IPS-11a (cell line): ENCODE measurements at regions not wholly inside any gene's neighbourhood (a gene's known extent, or its start where the extent isn't known, plus 50 kb on each side); places are given as distances from the start of the nearest gene placed in this dataset.
"Not testable (repeated sequence)": the region's sequence is repeated elsewhere in the genome, so short reads cannot be mapped to it uniquely, and the experiment has no call there.

Experiments used
- H3K4me3 ChIP-seq: one replicate; pipeline ENCODE4 v1.5.1; 2013; ENCODE audit warnings: low read depth, low read length, control low read depth

GRCh38 chr7:63748571-63749302 lies 249.9 kb upstream of the ZNF722 start:
- not testable (repeated sequence) for H3K4me3 ChIP-seq

- not testable (repeated sequence) for H3K4me3 ChIP-seq
Observed at GRCh38 chr7:63752446-63752845, 246.2 kb upstream of the ZNF722 start.

GRCh38 chr7:63753160-63753559 lies 245.5 kb upstream of the ZNF722 start:
- H3K4me3 ChIP-seq = not testable (repeated sequence)

- not testable (repeated sequence) for H3K4me3 ChIP-seq
Observed at GRCh38 chr7:63760202-63760601, 238.4 kb upstream of the ZNF722 start.

- not testable (repeated sequence) for H3K4me3 ChIP-seq
Observed at GRCh38 chr7:63765541-63765940, 233.1 kb upstream of the ZNF722 start.

- H3K4me3 ChIP-seq = not testable (repeated sequence)
Observed at GRCh38 chr7:63766197-63766596, 232.5 kb upstream of the ZNF722 start.

- not testable (repeated sequence) for H3K4me3 ChIP-seq
Observed at GRCh38 chr7:63770162-63770561, 228.5 kb upstream of the ZNF722 start.

GRCh38 chr7:63771389-63772085 lies 227.1 kb upstream of the ZNF722 start:
- not testable (repeated sequence) for H3K4me3 ChIP-seq

DNA sequence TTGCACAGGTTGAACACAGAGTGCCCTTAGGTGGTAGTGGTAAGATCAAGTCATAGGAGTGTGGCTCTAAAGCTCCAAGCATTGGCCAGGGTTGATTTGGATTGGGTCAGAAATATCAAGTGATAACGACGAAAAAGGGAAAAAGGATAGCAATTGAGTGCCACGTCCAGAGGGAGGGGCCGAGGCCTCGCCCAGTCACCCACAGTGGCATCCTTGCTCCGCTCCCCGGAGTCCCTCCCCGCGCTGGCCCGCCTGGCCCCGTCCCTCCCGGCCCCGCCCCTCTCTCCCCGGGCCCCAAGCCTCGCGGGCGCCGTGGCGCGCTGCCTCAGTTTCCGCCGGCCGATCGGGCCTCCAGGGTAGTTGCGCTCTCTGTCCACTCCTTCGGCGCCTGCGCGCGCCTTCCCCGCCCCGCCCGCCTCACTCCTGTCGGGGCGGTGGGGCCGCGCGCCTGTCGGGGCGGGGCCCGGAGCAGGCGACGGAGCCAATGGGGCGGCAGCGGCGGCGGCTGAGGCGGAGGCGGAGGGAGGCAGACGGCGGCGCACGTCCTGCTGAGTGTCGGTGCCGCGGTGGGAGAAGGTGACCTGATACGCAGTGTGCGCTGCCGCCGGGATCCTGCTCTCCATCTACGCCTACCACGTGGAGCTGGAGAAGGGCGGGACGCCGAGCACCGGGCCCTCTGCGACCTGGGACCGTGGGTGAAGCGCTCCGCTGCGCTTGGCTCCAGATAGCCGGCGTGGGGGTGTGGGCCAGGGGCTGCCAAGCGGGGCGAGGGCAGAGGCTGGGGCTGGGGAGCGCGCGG lies 209.1 kb upstream of the ZNF722 start:
- peak overlapping the region; percentile 8 for H3K4me3 ChIP-seq

DNA sequence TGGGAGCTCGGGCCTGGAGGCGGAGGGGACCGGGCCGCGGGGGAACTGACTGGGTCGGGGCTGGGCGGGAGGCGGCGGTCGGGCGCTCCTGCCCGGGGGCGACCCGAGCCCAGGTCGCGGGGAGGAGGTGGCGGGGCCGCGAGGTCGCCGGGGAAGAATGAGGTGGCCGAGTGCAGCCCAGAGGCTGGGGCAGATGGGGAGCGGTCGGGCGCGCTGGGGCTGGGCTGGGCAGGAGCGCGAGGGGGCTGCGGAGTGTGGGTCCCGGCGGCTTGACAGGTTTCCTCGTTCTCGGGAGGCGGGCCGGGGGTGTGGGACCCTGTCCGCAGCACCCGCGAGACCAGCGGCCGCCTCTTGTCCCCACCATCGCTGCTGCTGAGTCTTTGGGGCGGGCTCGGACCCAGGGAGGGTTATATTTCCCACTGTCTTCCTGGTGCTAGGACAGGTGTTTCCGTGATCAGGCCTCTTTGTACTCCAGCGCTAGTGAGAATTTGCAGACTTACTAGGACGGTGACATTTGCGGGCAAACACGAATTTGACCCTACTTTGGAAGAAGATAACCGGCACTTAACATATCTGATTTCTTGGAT lies 208.4 kb upstream of the ZNF722 start:
- not testable (repeated sequence) for H3K4me3 ChIP-seq
